Suprapubic skin (tissue), 4 donors: ENCODE measurements at regions not wholly inside any gene's neighbourhood (a gene's known extent, or its start where the extent isn't known, plus 50 kb on each side); places are given as distances from the start of the nearest gene placed in this dataset.

ENCODE experiments used
- POLR2A ChIP-seq, 2 donors: fragments of 450-650 bp; IDR thresholded peaks; one replicate each; pipeline ENCODE4 v1.6.1; 2017; ENCODE audit warnings: antibody characterized with exemption in 2 of 2, mild to moderate bottlenecking in 2 of 2, moderate library complexity in 2 of 2
- POLR2AphosphoS5 ChIP-seq, 3 donors: sonication (generic); formaldehyde crosslinking; IDR thresholded peaks; one replicate each; pipeline ENCODE4 v1.6.1; 2017; ENCODE audit warnings: antibody characterized with exemption in 3 of 3

GRCh38 chr4:81839347-81840042 is 367.8 kb upstream of the RASGEF1B start:
- no peak for TF ChIP-seq POLR2A (IDR thresholded peaks at IDR 0.05)
- TF ChIP-seq POLR2AphosphoS5 (IDR thresholded peaks at IDR 0.05), result no peak
